ENCODE measurements at regions not wholly inside any gene's neighbourhood (a gene's known extent, or its start where the extent isn't known, plus 50 kb on each side); places are given as distances from the start of the nearest gene placed in this dataset.

DNA sequence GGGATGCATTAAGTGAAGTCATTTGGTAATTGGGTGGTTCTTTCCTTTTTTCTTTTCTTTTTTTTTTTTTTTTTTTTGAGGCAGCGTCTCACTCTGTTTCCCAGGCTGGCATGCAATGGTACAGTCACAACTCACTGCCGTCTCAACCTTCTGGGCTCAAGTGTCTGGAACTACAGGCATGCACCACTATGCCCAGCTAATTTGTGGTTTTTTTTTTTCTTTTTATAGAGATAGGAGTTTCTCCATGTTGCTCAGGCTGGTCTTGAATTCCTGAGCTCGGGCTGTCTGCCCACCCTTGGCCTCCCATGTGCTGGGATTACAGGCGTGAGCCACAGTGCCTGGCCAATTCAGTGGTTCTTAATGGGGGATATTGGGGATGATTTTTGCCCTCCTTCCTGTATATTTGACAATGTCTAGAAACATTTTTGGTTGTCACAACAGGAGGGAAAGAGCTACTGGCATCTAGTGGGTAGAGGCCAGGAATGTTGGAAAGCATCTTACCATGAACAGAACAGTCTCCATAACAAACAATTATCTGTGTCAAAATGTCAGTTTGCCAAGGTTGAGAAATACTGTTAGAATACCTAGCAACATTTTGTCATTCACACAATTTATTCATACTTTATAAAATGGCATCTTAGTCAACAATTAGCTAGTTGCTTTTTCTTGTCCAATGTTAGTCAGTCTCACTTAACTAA lies 79.4 kb upstream of the CNTN3 start:
- TF ChIP-seq, protein P1, sequence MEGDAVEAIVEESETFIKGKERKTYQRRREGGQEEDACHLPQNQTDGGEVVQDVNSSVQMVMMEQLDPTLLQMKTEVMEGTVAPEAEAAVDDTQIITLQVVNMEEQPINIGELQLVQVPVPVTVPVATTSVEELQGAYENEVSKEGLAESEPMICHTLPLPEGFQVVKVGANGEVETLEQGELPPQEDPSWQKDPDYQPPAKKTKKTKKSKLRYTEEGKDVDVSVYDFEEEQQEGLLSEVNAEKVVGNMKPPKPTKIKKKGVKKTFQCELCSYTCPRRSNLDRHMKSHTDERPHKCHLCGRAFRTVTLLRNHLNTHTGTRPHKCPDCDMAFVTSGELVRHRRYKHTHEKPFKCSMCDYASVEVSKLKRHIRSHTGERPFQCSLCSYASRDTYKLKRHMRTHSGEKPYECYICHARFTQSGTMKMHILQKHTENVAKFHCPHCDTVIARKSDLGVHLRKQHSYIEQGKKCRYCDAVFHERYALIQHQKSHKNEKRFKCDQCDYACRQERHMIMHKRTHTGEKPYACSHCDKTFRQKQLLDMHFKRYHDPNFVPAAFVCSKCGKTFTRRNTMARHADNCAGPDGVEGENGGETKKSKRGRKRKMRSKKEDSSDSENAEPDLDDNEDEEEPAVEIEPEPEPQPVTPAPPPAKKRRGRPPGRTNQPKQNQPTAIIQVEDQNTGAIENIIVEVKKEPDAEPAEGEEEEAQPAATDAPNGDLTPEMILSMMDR (IDR thresholded peaks at IDR 0.05) = no peak
- TF ChIP-seq POLR2A (IDR thresholded peaks at IDR 0.05) = no peak
- no peak for TF ChIP-seq POLR2AphosphoS5 (IDR thresholded peaks at IDR 0.05; ENCODE audit: insufficient read depth in 1 of 2, low read depth in 1 of 2)
- DNase-seq (ENCODE audit: extremely low spot score in 2 of 2) = no peak
- Histone ChIP-seq H3K9me3 (no peaks in the 10 kb centered on the region), H3K4me3 (no peak overlapping the region), H3K27ac (no peak overlapping the region), H3K4me1 (no peaks in the 10 kb centered on the region), H3K27me3 (no peaks in the 10 kb centered on the region), H3K36me3 (no peaks in the 10 kb centered on the region)
- intact Hi-C loops (cut with DNase I) = no loop called here

DNA sequence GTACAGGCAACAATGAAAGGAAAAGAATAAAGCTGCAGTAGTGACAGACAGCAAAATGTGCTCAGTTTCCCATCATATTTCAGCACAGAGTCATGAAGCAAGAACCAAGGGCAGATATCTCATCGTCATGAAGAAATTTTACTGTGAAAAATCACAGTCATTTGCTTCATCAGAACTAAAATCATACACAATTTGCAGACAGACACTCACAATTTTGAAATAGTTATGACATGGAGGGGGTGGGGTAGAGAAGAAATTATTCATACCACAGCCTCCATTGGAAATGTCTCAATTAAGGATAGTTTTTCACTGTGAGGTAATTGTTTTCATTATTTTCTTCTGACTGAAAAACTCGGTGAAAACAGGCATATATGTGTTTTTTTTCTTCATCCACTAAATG lies 78.8 kb upstream of the CNTN3 start:
- no peak for DNase-seq (ENCODE audit: extremely low spot score in 2 of 2)
- Histone ChIP-seq H3K36me3 (no peaks in the 10 kb centered on the region), H3K4me3 (no peak overlapping the region), H3K4me1 (no peaks in the 10 kb centered on the region), H3K9me3 (no peaks in the 10 kb centered on the region), H3K27ac (no peak overlapping the region), H3K27me3 (no peaks in the 10 kb centered on the region)
- intact Hi-C loops (cut with DNase I) = no loop called here
- TF ChIP-seq POLR2AphosphoS5 (IDR thresholded peaks at IDR 0.05; ENCODE audit: insufficient read depth in 1 of 2, low read depth in 1 of 2) (no peak), POLR2A (IDR thresholded peaks at IDR 0.05) (no peak)
- TF ChIP-seq, protein P1 (IDR thresholded peaks at IDR 0.05) = no peak

DNA sequence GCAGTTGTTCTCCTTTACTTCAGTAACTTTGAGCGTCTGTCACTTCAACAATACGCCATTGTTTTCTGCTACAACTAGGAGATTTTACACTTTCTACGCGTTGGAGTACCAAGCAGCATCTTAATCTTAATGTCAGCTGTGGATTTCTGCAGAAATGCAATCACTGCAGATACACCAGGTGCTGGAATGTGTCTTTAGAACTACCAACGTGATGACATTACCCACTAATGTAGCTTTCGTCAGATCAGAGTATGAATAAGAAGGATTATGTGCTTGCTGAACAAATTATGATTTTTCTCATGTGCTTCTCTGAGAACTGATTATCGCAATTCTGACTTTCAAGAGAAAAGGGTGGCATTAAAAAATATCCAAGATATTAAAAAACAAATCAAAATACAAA lies 77.5 kb upstream of the CNTN3 start:
- intact Hi-C loops (cut with DNase I) = no loop called here
- Histone ChIP-seq H3K36me3 (no peaks in the 10 kb centered on the region), H3K4me1 (no peaks in the 10 kb centered on the region), H3K9me3 (no peaks in the 10 kb centered on the region), H3K4me3 (no peak overlapping the region), H3K27ac (no peak overlapping the region), H3K27me3 (no peaks in the 10 kb centered on the region)
- TF ChIP-seq POLR2AphosphoS5 (IDR thresholded peaks at IDR 0.05; ENCODE audit: insufficient read depth in 1 of 2, low read depth in 1 of 2) = no peak
- no peak for TF ChIP-seq POLR2A (IDR thresholded peaks at IDR 0.05)
- no peak for DNase-seq (ENCODE audit: extremely low spot score in 2 of 2)

DNA sequence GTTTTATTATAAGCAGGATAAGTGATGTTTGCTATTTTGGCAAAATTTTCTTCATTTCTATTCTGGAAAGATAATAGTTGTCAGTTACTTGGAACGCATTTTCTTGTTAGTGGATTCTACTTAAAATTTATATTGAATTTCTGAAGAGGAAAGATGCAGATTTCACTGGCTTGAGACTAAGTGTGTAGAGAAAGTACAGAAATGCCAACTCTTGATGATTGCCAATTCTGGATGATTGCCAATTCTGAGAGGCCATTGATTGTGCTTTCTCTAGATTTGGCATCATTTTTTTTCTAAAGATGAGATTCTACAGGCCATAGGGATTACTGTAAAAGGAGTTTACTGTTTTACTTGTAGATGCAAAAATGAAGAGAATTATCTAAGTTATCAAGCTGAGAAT lies 58.9 kb upstream of the CNTN3 start:
- DNase-seq (ENCODE audit: extremely low spot score in 2 of 2) = no peak
- H3K4me3 ChIP-seq = no peak overlapping the region
- intact Hi-C loops (cut with DNase I) = no loop called here
- TF ChIP-seq, protein P1 (IDR thresholded peaks at IDR 0.05) = no peak
- TF ChIP-seq POLR2A (IDR thresholded peaks at IDR 0.05) = no peak
- no peak for TF ChIP-seq POLR2AphosphoS5 (IDR thresholded peaks at IDR 0.05; ENCODE audit: insufficient read depth in 1 of 2, low read depth in 1 of 2)
- no peaks in the 10 kb centered on the region for H3K36me3 ChIP-seq
- H3K4me1 ChIP-seq = no peaks in the 10 kb centered on the region
- no peaks in the 10 kb centered on the region for H3K9me3 ChIP-seq
- no peaks in the 10 kb centered on the region for H3K27me3 ChIP-seq
- H3K27ac ChIP-seq = no peak overlapping the region

DNA sequence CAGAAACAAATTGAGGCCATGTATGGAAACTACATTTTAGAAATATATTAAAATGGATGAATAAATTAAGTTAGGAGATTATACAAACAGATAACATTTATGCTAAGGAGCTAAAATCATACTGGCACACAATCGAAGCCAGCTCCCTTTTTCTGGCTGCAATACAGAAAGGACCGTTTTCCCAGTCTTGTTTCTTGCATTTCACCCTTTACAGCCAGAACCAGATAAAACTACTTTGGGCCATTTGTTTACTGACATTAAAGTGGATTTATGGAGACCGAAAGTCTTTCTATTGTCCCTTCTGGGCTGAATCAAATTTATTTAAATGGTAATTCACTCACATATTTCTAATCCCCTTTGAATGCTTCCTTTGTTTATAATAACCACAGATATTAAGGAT lies 50.1 kb upstream of the CNTN3 start:
- Histone ChIP-seq H3K36me3 (no peaks in the 10 kb centered on the region), H3K9me3 (no peaks in the 10 kb centered on the region), H3K27ac (no peak overlapping the region), H3K4me1 (no peaks in the 10 kb centered on the region), H3K4me3 (no peak overlapping the region), H3K27me3 (no peaks in the 10 kb centered on the region)
- TF ChIP-seq, protein P1 (IDR thresholded peaks at IDR 0.05) = no peak
- TF ChIP-seq POLR2AphosphoS5 (IDR thresholded peaks at IDR 0.05; ENCODE audit: insufficient read depth in 1 of 2, low read depth in 1 of 2) = no peak
- intact Hi-C loops (cut with DNase I) = no loop called here
- no peak for DNase-seq (ENCODE audit: extremely low spot score in 2 of 2)
